ENCODE measurements at regions not wholly inside any gene's neighbourhood (a gene's known extent, or its start where the extent isn't known, plus 50 kb on each side); places are given as distances from the start of the nearest gene placed in this dataset.

- in situ Hi-C loops (cut with MboI; ENCODE audit: low pct_unique_long_range_greater_than_20kb, low sequenced_read_pairs, unreplicated experiment) = no loop called here
- DNase-seq (ENCODE audit: low spot score) = no peak
- TF ChIP-seq CTCF (IDR thresholded peaks at IDR 0.05; ENCODE audit: extremely low read depth, insufficient read depth, missing control alignments) = no peak
Measured at GRCh38 chr3:124297062-124297980, 305.4 kb upstream of the ROPN1 start.

GRCh38 chr3:124298301-124298700 lies 306.4 kb upstream of the ROPN1 start:
- TF ChIP-seq CTCF (IDR thresholded peaks at IDR 0.05; ENCODE audit: extremely low read depth, insufficient read depth, missing control alignments) = no peak
- DNase-seq (ENCODE audit: low spot score) = no peak
- in situ Hi-C loops (cut with MboI; ENCODE audit: low pct_unique_long_range_greater_than_20kb, low sequenced_read_pairs, unreplicated experiment) = no loop called here

GRCh38 chr3:124298951-124299350 lies 307.0 kb upstream of the ROPN1 start:
- in situ Hi-C loops (cut with MboI; ENCODE audit: low pct_unique_long_range_greater_than_20kb, low sequenced_read_pairs, unreplicated experiment) = no loop called here
- peak; percentile 13 for DNase-seq (ENCODE audit: low spot score)
- TF ChIP-seq CTCF (IDR thresholded peaks at IDR 0.05; ENCODE audit: extremely low read depth, insufficient read depth, missing control alignments) = no peak

GRCh38 chr3:124299831-124300230 lies 307.9 kb upstream of the ROPN1 start:
- no peak for DNase-seq (ENCODE audit: low spot score)
- in situ Hi-C loops (cut with MboI; ENCODE audit: low pct_unique_long_range_greater_than_20kb, low sequenced_read_pairs, unreplicated experiment) = no loop called here
- no peak for TF ChIP-seq CTCF (IDR thresholded peaks at IDR 0.05; ENCODE audit: extremely low read depth, insufficient read depth, missing control alignments)

- TF ChIP-seq CTCF (IDR thresholded peaks at IDR 0.05; ENCODE audit: extremely low read depth, insufficient read depth, missing control alignments) = no peak
- in situ Hi-C loops (cut with MboI; ENCODE audit: low pct_unique_long_range_greater_than_20kb, low sequenced_read_pairs, unreplicated experiment) = no loop called here
- DNase-seq (ENCODE audit: low spot score) = no peak
Measured at GRCh38 chr3:124300416-124300815, 308.5 kb upstream of the ROPN1 start.

DNA sequence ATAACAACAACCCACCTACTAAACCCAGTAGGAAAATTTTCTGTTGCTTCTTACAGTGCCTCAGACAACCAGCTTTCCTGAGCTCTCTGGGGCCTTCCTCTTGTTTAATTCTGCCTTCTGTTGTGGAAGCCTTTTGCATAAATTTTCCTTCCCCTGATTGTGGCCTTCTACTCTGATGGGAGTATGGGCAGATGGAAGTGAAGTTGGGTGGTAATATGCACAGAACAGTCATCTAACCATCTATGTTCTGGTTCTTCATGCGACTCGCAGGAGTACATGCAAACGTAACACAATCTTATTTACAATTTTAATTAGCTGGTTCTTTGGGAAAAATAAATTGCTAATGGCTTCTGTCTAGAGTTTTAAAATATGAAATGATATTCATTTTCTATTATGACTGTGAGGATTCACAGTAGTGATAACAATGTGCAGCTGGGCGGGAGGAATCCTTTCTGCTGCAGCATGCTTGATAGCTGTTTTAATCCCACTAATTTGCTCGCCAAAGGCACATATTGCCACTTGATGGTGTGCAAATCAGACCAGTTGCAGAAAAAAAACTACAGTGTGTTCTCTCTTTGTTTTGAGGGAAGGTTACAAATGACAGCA lies 311.5 kb upstream of the ROPN1 start:
- in situ Hi-C loops (cut with MboI; ENCODE audit: low pct_unique_long_range_greater_than_20kb, low sequenced_read_pairs, unreplicated experiment) = no loop called here
- no peak for TF ChIP-seq CTCF (IDR thresholded peaks at IDR 0.05; ENCODE audit: extremely low read depth, insufficient read depth, missing control alignments)
- no peak for DNase-seq (ENCODE audit: low spot score)
